Suprapubic skin (tissue), 3 donors: ENCODE measurements at regions not wholly inside any gene's neighbourhood (a gene's known extent, or its start where the extent isn't known, plus 50 kb on each side); places are given as distances from the start of the nearest gene placed in this dataset.

Experiments used
- POLR2A ChIP-seq, 2 donors: fragments of 450-650 bp; IDR thresholded peaks; one replicate each; pipeline ENCODE4 v1.6.1; 2017; ENCODE audit warnings: antibody characterized with exemption in 2 of 2, mild to moderate bottlenecking in 2 of 2, moderate library complexity in 2 of 2
- TF ChIP-seq, protein P1 (sequence below), 2 donors: fragments of 200-600 bp in 1 of 2; fragments of 450-650 bp in 1 of 2; sonication (generic) in 1 of 2; IDR thresholded peaks; one replicate each; pipeline ENCODE4 v1.5.1; 2016 to 2019; ENCODE audit warnings: antibody characterized with exemption in 2 of 2, mild to moderate bottlenecking in 1 of 2, moderate library complexity in 1 of 2

DNA sequence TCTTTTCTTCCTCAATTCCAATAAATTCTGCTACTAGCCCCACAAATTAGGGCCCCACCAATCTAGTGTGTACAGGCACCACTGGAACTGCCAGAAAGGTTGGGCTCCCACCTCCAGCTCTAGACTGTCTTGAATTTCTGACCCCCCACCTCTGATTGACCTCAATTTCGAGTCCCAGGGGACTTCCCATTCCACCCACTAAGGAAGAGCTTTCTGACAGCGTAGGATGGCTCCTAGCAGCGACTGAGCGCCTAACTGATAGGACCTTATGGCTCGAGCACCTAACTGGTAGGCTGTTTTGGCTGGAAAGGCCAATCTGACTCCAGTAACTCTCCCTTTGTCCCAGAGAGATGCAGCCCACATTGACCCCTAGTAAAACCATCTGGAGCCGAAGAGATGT lies 171.6 kb upstream of the ZNF184 start:
- TF ChIP-seq POLR2A (IDR thresholded peaks at IDR 0.05) = no peak
- TF ChIP-seq, protein P1, sequence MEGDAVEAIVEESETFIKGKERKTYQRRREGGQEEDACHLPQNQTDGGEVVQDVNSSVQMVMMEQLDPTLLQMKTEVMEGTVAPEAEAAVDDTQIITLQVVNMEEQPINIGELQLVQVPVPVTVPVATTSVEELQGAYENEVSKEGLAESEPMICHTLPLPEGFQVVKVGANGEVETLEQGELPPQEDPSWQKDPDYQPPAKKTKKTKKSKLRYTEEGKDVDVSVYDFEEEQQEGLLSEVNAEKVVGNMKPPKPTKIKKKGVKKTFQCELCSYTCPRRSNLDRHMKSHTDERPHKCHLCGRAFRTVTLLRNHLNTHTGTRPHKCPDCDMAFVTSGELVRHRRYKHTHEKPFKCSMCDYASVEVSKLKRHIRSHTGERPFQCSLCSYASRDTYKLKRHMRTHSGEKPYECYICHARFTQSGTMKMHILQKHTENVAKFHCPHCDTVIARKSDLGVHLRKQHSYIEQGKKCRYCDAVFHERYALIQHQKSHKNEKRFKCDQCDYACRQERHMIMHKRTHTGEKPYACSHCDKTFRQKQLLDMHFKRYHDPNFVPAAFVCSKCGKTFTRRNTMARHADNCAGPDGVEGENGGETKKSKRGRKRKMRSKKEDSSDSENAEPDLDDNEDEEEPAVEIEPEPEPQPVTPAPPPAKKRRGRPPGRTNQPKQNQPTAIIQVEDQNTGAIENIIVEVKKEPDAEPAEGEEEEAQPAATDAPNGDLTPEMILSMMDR (IDR thresholded peaks at IDR 0.05) = no peak
